Suprapubic skin (tissue), 4 donors: ENCODE measurements at regions not wholly inside any gene's neighbourhood (a gene's known extent, or its start where the extent isn't known, plus 50 kb on each side); places are given as distances from the start of the nearest gene placed in this dataset.

Source experiments
- DNase-seq, 2 donors: peaks; one replicate each; pipeline ENCODE4 v3.0.0-alpha.2; 2019; ENCODE audit warnings: low spot score in 2 of 2
- H3K27ac ChIP-seq: fragments of 200-600 bp; sonication (generic); one replicate; pipeline ENCODE4 v1.5.1; 2019
- H3K27me3 ChIP-seq: fragments of 200-600 bp; sonication (generic); one replicate; pipeline ENCODE4 v1.5.1; 2019
- H3K36me3 ChIP-seq: fragments of 200-600 bp; sonication (generic); one replicate; pipeline ENCODE4 v1.5.1; 2019
- H3K4me1 ChIP-seq: fragments of 200-600 bp; sonication (generic); one replicate; pipeline ENCODE4 v1.5.1; 2019
- H3K4me3 ChIP-seq: fragments of 200-600 bp; sonication (generic); one replicate; pipeline ENCODE4 v1.5.1; 2019; ENCODE audit warnings: mild to moderate bottlenecking
- H3K9me3 ChIP-seq: fragments of 200-600 bp; sonication (generic); one replicate; pipeline ENCODE4 v1.5.1; 2019
- CTCF ChIP-seq, 2 donors: fragments of 200-600 bp in 1 of 2; fragments of 450-650 bp in 1 of 2; sonication (generic) in 1 of 2; IDR thresholded peaks; one replicate each; pipeline ENCODE4 v1.5.1; 2016 to 2019; ENCODE audit warnings: antibody characterized with exemption in 2 of 2, mild to moderate bottlenecking in 1 of 2, moderate library complexity in 1 of 2
- EP300 ChIP-seq: sonication (generic); formaldehyde crosslinking; IDR thresholded peaks from one replicate; pipeline ENCODE4 v1.6.1; 2017; ENCODE audit warnings: antibody characterized with exemption
- POLR2A ChIP-seq, 2 donors: fragments of 450-650 bp; IDR thresholded peaks; one replicate each; pipeline ENCODE4 v1.6.1; 2017; ENCODE audit warnings: antibody characterized with exemption in 2 of 2, mild to moderate bottlenecking in 2 of 2, moderate library complexity in 2 of 2
- POLR2AphosphoS5 ChIP-seq, 3 donors: sonication (generic); formaldehyde crosslinking; IDR thresholded peaks; one replicate each; pipeline ENCODE4 v1.6.1; 2017; ENCODE audit warnings: antibody characterized with exemption in 3 of 3
- WGBS: methylation state at CpG from one replicate; pipeline ENCODE4 v1.1.5; 2018; 5-methylcytosine and 5-hydroxymethylcytosine counted together

DNA sequence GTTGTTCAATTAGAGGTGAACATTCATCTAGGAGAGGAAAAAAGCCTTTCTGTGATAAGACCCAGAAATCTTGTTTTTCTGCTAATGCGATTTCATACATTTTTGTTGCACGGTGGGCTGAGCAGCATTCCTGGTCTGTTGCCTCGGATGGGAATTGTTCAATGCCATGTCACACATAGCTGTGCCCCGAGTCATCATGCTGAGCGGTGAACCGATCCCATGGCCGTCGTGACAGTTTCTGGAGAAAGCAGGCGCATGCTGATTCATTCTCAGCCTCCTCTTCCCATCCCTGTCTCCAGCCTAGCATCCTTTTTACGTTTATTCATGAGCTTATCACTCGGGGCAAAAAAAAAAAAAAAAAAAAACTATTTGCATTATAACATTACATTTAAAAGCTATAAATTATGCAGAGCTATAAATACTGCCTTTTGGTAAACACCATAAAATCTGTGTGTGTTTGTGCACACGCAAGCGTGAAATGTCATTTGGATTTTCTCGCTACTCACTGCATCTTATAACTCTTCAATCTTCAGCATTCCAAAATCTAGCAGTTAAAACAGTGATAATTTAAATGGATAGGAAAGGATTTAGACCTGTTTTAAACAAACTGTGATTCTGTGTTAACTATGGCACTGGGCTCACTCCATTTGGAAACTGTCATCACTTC lies 58.9 kb upstream of the IFNGR1 start:
- DNase-seq, result no peak
- Histone ChIP-seq H3K36me3 (no peaks in the 10 kb centered on the region), H3K4me1 (no peaks in the 10 kb centered on the region), H3K27ac (no peak overlapping the region), H3K27me3 (no peaks in the 10 kb centered on the region), H3K4me3 (no peak overlapping the region), H3K9me3 (no peaks in the 10 kb centered on the region)
- 66% methylated on average over 14 of the region's 14 CpGs for WGBS
- no peak for TF ChIP-seq POLR2AphosphoS5 (IDR thresholded peaks at IDR 0.05)
- TF ChIP-seq CTCF (IDR thresholded peaks at IDR 0.05), result no peak
- TF ChIP-seq POLR2A (IDR thresholded peaks at IDR 0.05), result no peak
- no peak for TF ChIP-seq EP300

DNA sequence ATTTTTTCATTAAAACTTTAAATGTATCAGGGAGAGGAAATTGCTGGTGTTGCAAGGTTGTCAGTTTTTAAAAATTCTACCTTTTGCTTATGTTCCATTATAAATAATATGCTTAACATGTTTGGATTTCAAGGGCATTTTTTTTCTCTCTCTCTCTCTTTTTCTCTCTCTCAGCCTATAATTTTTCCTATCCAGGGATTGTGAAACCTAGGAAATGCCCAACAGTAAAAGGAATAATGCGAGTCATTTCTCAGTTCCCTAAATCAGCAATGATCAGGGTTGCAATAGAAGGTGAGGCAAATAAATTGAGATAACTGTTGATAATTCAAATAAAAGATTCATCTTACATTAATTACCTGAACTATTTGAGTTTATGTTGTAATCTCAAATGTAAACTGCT lies 53.2 kb upstream of the IFNGR1 start:
- no peak overlapping the region for H3K27ac ChIP-seq
- H3K4me3 ChIP-seq, result no peak overlapping the region
- no peak for DNase-seq
- 47% methylated on average over 1 of the region's 1 CpG for WGBS
- TF ChIP-seq POLR2AphosphoS5 (IDR thresholded peaks at IDR 0.05) (no peak), EP300 (no peak), CTCF (IDR thresholded peaks at IDR 0.05) (no peak), POLR2A (IDR thresholded peaks at IDR 0.05) (no peak)
- H3K36me3 ChIP-seq, result no peaks in the 10 kb centered on the region
- no peaks in the 10 kb centered on the region for H3K9me3 ChIP-seq
- H3K27me3 ChIP-seq, result no peaks in the 10 kb centered on the region
- H3K4me1 ChIP-seq, result peaks cover 4% of the 10 kb centered on the region

GRCh38 chr6:137271245-137272183 lies 52.3 kb upstream of the IFNGR1 start:
- TF ChIP-seq POLR2A (IDR thresholded peaks at IDR 0.05), result no peak
- TF ChIP-seq CTCF (IDR thresholded peaks at IDR 0.05), result peak; percentile 84 to 89
- Histone ChIP-seq H3K4me3 (no peak overlapping the region), H3K36me3 (no peaks in the 10 kb centered on the region), H3K9me3 (no peaks in the 10 kb centered on the region), H3K27ac (no peak overlapping the region), H3K27me3 (no peaks in the 10 kb centered on the region), H3K4me1 (peaks cover 4% of the 10 kb centered on the region)
- 41% methylated on average over 5 of the region's 5 CpGs for WGBS
- DNase-seq, result no peak

DNA sequence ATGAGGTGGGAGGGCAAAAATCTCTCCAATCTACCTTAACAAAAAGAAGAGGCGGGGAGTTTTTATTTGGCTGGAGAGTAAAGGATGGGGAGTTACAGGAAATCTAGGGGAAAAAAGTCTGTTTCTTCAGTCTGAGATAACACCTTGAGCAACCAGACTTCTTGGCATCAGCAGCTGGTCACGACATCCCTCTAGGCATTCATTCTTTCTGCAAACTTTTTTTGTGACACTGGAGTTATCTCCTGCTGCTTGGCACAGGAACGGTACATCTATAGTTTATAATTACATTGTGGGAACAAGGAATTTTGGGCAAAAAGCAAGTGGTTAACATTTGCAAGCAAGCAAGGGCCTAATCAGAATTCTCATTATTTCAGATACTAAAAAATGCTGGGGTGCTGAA lies 50.6 kb upstream of the IFNGR1 start:
- peaks cover 12% of the 10 kb centered on the region for H3K4me1 ChIP-seq
- H3K27me3 ChIP-seq, result no peaks in the 10 kb centered on the region
- 64% methylated on average over 3 of the region's 3 CpGs for WGBS
- H3K4me3 ChIP-seq, result no peak overlapping the region
- H3K9me3 ChIP-seq, result no peaks in the 10 kb centered on the region
- no peaks in the 10 kb centered on the region for H3K36me3 ChIP-seq
- DNase-seq, result no peak
- TF ChIP-seq CTCF (IDR thresholded peaks at IDR 0.05), result no peak
- no peak overlapping the region for H3K27ac ChIP-seq

- Histone ChIP-seq H3K27ac (no peak overlapping the region), H3K36me3 (no peaks in the 10 kb centered on the region), H3K9me3 (no peaks in the 10 kb centered on the region), H3K27me3 (no peaks in the 10 kb centered on the region), H3K4me3 (no peak overlapping the region), H3K4me1 (peaks cover 15% of the 10 kb centered on the region)
- WGBS, result 83% methylated on average over 3 of the region's 3 CpGs
- no peak for TF ChIP-seq POLR2AphosphoS5 (IDR thresholded peaks at IDR 0.05)
- TF ChIP-seq POLR2A (IDR thresholded peaks at IDR 0.05), result no peak
- TF ChIP-seq EP300, result no peak
- no peak for TF ChIP-seq CTCF (IDR thresholded peaks at IDR 0.05)
- no peak for DNase-seq
These were observed 50.2 kb upstream of the IFNGR1 start for GRCh38 chr6:137269347-137269746.
